ENCODE measurements at regions not wholly inside any gene's neighbourhood (a gene's known extent, or its start where the extent isn't known, plus 50 kb on each side); places are given as distances from the start of the nearest gene placed in this dataset.

DNA sequence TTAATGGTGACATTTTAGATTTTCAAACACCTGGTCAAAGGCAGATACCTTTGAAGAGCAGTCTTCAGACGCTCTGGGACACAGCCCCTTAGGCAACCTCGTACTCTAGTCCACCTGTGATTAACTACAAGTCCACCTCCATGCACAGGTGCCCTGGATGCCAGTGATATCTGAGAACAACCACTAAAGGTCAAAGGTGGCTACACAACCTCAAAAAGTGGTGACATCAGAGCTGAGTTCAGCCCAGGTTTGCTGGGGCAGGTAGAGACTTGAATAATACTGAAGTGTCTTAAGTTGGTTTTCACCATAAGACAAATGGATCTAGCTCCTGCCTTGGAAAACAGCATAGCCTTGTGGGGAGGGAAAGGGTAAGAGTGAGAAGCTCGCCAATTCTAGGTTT lies 143.4 kb upstream of the ADO start:
- Mint-ChIP-seq H3K4me1 (peaks cover 7% of the 10 kb centered on the region), H3K27me3 (ENCODE audit: insufficient read depth, low read depth) (peaks cover 4% of the 10 kb centered on the region), H3K36me3 (no peaks in the 10 kb centered on the region), H3K4me3 (no peak overlapping the region), H3K9me3 (peaks cover 5% of the 10 kb centered on the region), H3K27ac (no peak overlapping the region)
- Histone ChIP-seq H2AFZ (replicated peaks) (no peak overlapping the region), H3K9ac (no peak overlapping the region), H3F3A (ENCODE audit: low read depth) (no peaks in the 10 kb centered on the region), H3K9me3 (ENCODE audit: low read depth) (no peaks in the 10 kb centered on the region), H3K36me3 (no peaks in the 10 kb centered on the region), H3K4me1 (no peaks in the 10 kb centered on the region), H3K4me3 (no peak overlapping the region), H3K4me2 (no peak overlapping the region), H3K27me3 (no peaks in the 10 kb centered on the region), H4K20me1 (ENCODE audit: low read depth) (no peaks in the 10 kb centered on the region), H3K27ac (no peak overlapping the region), H3K79me2 (ENCODE audit: low read depth) (no peaks in the 10 kb centered on the region)
- TF ChIP-seq, protein P1, sequence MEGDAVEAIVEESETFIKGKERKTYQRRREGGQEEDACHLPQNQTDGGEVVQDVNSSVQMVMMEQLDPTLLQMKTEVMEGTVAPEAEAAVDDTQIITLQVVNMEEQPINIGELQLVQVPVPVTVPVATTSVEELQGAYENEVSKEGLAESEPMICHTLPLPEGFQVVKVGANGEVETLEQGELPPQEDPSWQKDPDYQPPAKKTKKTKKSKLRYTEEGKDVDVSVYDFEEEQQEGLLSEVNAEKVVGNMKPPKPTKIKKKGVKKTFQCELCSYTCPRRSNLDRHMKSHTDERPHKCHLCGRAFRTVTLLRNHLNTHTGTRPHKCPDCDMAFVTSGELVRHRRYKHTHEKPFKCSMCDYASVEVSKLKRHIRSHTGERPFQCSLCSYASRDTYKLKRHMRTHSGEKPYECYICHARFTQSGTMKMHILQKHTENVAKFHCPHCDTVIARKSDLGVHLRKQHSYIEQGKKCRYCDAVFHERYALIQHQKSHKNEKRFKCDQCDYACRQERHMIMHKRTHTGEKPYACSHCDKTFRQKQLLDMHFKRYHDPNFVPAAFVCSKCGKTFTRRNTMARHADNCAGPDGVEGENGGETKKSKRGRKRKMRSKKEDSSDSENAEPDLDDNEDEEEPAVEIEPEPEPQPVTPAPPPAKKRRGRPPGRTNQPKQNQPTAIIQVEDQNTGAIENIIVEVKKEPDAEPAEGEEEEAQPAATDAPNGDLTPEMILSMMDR (IDR thresholded peaks at IDR 0.05): no peak
- no peak for TF ChIP-seq EZH2phosphoT487 (IDR thresholded peaks at IDR 0.05)
- TF ChIP-seq EZH2 (IDR thresholded peaks at IDR 0.05): no peak
- DNase-seq (ENCODE audit: low spot score): no peak

DNA sequence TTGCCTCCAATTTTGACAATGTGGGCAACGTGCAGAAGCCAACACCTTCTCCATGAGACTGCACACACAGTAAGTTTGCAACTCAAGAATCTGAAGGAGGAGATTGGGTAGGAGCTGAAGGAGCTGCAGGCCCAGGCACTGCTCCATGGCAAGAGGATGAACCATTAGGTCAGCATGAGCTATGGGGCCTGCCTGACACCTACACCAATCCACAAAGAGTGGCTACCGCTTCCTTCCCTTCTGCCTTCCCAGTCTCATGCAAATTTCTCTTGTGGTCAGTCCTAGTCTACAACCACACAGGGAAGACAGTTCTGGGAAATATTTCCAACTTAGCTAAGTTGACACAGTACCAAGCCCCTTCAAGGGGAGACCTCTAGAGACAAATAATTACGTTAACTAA lies 142.0 kb upstream of the ADO start:
- DNase-seq (ENCODE audit: low spot score): no peak

DNA sequence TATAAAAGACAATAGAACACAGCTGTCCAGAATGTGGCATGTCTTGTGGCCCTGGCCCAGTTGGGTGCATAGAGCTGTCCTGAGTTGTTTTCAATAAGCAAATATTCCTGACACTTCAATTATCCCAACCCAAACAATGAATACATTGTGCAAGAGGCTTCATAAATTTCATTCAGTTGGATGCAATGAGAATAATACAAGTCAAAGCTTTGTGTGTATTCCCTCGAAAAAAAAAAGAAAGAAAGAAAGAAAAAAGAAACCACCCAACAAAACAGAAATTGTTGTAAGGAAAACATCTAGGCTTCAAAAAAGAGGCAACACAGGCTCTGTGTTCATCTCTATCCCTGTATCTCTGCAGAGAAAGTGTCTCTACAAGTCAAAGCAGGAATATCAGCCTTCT lies 138.7 kb upstream of the ADO start:
- peaks cover 9% of the 10 kb centered on the region for H3K27me3 Mint-ChIP-seq (ENCODE audit: insufficient read depth, low read depth)
- TF ChIP-seq, protein P1 (IDR thresholded peaks at IDR 0.05): no peak
- TF ChIP-seq EZH2phosphoT487 (IDR thresholded peaks at IDR 0.05): no peak
- no peak for TF ChIP-seq EZH2 (IDR thresholded peaks at IDR 0.05)
- no peak overlapping the region for H3K27ac ChIP-seq

More for the DNA sequence above, 142.0 kb upstream of the ADO start:
- no peak overlapping the region for H2AFZ ChIP-seq (replicated peaks)
- no peaks in the 10 kb centered on the region for H3K36me3 ChIP-seq
- no peaks in the 10 kb centered on the region for H3K27me3 ChIP-seq
- Mint-ChIP-seq H3K27me3 (ENCODE audit: insufficient read depth, low read depth) (peaks cover 4% of the 10 kb centered on the region), H3K4me3 (no peak overlapping the region), H3K4me1 (peaks cover 7% of the 10 kb centered on the region), H3K9me3 (peaks cover 5% of the 10 kb centered on the region), H3K27ac (no peak overlapping the region), H3K36me3 (no peaks in the 10 kb centered on the region)
- H3K9me3 ChIP-seq (ENCODE audit: low read depth): no peaks in the 10 kb centered on the region
- no peak overlapping the region for H3K4me2 ChIP-seq
- H3K4me3 ChIP-seq: no peak overlapping the region
- no peaks in the 10 kb centered on the region for H3K4me1 ChIP-seq
- H3F3A ChIP-seq (ENCODE audit: low read depth): no peaks in the 10 kb centered on the region
- H4K20me1 ChIP-seq (ENCODE audit: low read depth): no peaks in the 10 kb centered on the region
- H3K27ac ChIP-seq: no peak overlapping the region
- H3K79me2 ChIP-seq (ENCODE audit: low read depth): no peaks in the 10 kb centered on the region
- no peak overlapping the region for H3K9ac ChIP-seq
- TF ChIP-seq EZH2 (IDR thresholded peaks at IDR 0.05): no peak
- TF ChIP-seq, protein P1 (IDR thresholded peaks at IDR 0.05): no peak
- no peak for TF ChIP-seq EZH2phosphoT487 (IDR thresholded peaks at IDR 0.05)

More for the DNA sequence above, 138.7 kb upstream of the ADO start:
- Mint-ChIP-seq H3K4me3 (no peak overlapping the region), H3K27ac (no peak overlapping the region), H3K4me1 (no peaks in the 10 kb centered on the region), H3K9me3 (peaks cover 5% of the 10 kb centered on the region), H3K36me3 (no peaks in the 10 kb centered on the region)
- no peaks in the 10 kb centered on the region for H3K79me2 ChIP-seq (ENCODE audit: low read depth)
- no peak overlapping the region for H3K9ac ChIP-seq
- H2AFZ ChIP-seq (replicated peaks): no peak overlapping the region
- no peaks in the 10 kb centered on the region for H3K4me1 ChIP-seq
- no peaks in the 10 kb centered on the region for H3K27me3 ChIP-seq
- DNase-seq (ENCODE audit: low spot score): no peak
- no peak overlapping the region for H3K4me2 ChIP-seq
- H4K20me1 ChIP-seq (ENCODE audit: low read depth): no peaks in the 10 kb centered on the region
- no peak overlapping the region for H3K4me3 ChIP-seq
- H3K36me3 ChIP-seq: no peaks in the 10 kb centered on the region
- H3F3A ChIP-seq (ENCODE audit: low read depth): no peaks in the 10 kb centered on the region
- no peaks in the 10 kb centered on the region for H3K9me3 ChIP-seq (ENCODE audit: low read depth)

Measured in neural progenitor cell (in vitro differentiated cells).